ENCODE measurements at regions not wholly inside any gene's neighbourhood (a gene's known extent, or its start where the extent isn't known, plus 50 kb on each side); places are given as distances from the start of the nearest gene placed in this dataset.

- no peaks in the 10 kb centered on the region for H3K9me3 ChIP-seq
- H3K27me3 ChIP-seq, result no peaks in the 10 kb centered on the region
- 89 to 90% methylated on average over 5 of the region's 5 CpGs for WGBS, 2 donors
- ATAC-seq (no peak), DNase-seq (no peak)
- no peak overlapping the region for H3K27ac ChIP-seq
- TF ChIP-seq POLR2A (IDR thresholded peaks at IDR 0.05), result no peak
- TF ChIP-seq CTCF (IDR thresholded peaks at IDR 0.05), result no peak
- no peaks in the 10 kb centered on the region for H3K36me3 ChIP-seq (replicated peaks in 1 of 2; ENCODE audit: insufficient read depth in 1 of 2, low read depth in 2 of 2)
- no peaks in the 10 kb centered on the region for H3K4me1 ChIP-seq
- H3K4me3 ChIP-seq, result no peak overlapping the region
- intact Hi-C loops (cut with DNase I), result no loop called here
Measured at GRCh38 chr14:30786701-30787100, 87.7 kb upstream of the COCH start.

- Histone ChIP-seq H3K36me3 (replicated peaks in 1 of 2; ENCODE audit: insufficient read depth in 1 of 2, low read depth in 2 of 2) (no peaks in the 10 kb centered on the region), H3K4me3 (no peak overlapping the region), H3K9me3 (no peaks in the 10 kb centered on the region), H3K27ac (no peak overlapping the region), H3K27me3 (no peaks in the 10 kb centered on the region), H3K4me1 (no peaks in the 10 kb centered on the region)
- ATAC-seq, result no peak
- TF ChIP-seq POLR2A (IDR thresholded peaks at IDR 0.05) (no peak), CTCF (IDR thresholded peaks at IDR 0.05) (no peak)
- DNase-seq, result no peak
- intact Hi-C loops (cut with DNase I), result no loop called here
- 92 to 94% methylated on average over 3 of the region's 3 CpGs for WGBS, 2 donors
Measured at GRCh38 chr14:30790827-30791226, 83.5 kb upstream of the COCH start.

- 74 to 82% methylated on average over 10 of the region's 10 CpGs for whole genome bisulfite sequencing, 2 donors
- DNase-seq (no peak), ATAC-seq (no peak)
- Histone ChIP-seq H3K4me1 (no peaks in the 10 kb centered on the region), H3K27me3 (no peaks in the 10 kb centered on the region), H3K27ac (no peak overlapping the region), H3K4me3 (no peak overlapping the region), H3K36me3 (replicated peaks in 1 of 2; ENCODE audit: insufficient read depth in 1 of 2, low read depth in 2 of 2) (no peaks in the 10 kb centered on the region), H3K9me3 (no peaks in the 10 kb centered on the region)
- intact Hi-C loops (cut with DNase I), result no loop called here
- no peak for TF ChIP-seq CTCF (IDR thresholded peaks at IDR 0.05)
- TF ChIP-seq POLR2A (IDR thresholded peaks at IDR 0.05), result no peak
Measured at GRCh38 chr14:30791522-30792351, 82.6 kb upstream of the COCH start.

GRCh38 chr14:30796707-30797106 is 77.7 kb upstream of the COCH start:
- no peaks in the 10 kb centered on the region for H3K36me3 ChIP-seq (replicated peaks in 1 of 2; ENCODE audit: insufficient read depth in 1 of 2, low read depth in 2 of 2)
- WGBS, 2 donors, result 69 to 83% methylated on average over 1 of the region's 1 CpG
- intact Hi-C loops (cut with DNase I), result no loop called here
- H3K27ac ChIP-seq, result no peak overlapping the region
- no peaks in the 10 kb centered on the region for H3K4me1 ChIP-seq
- no peak overlapping the region for H3K4me3 ChIP-seq
- no peaks in the 10 kb centered on the region for H3K27me3 ChIP-seq
- DNase-seq, result no peak
- H3K9me3 ChIP-seq, result no peaks in the 10 kb centered on the region
- no peak for ATAC-seq
- TF ChIP-seq CTCF (IDR thresholded peaks at IDR 0.05) (no peak), POLR2A (IDR thresholded peaks at IDR 0.05) (no peak)

- intact Hi-C loops (cut with DNase I), result no loop called here
- Histone ChIP-seq H3K9me3 (no peaks in the 10 kb centered on the region), H3K27ac (no peak overlapping the region), H3K27me3 (no peaks in the 10 kb centered on the region), H3K4me1 (no peaks in the 10 kb centered on the region), H3K36me3 (replicated peaks in 1 of 2; ENCODE audit: insufficient read depth in 1 of 2, low read depth in 2 of 2) (no peaks in the 10 kb centered on the region), H3K4me3 (no peak overlapping the region)
- ATAC-seq, result no peak
- no peak for DNase-seq
- WGBS, 2 donors, result 41 to 83% methylated on average over 1 of the region's 1 CpG
- TF ChIP-seq POLR2A (IDR thresholded peaks at IDR 0.05) (no peak), CTCF (IDR thresholded peaks at IDR 0.05) (no peak)
Measured at GRCh38 chr14:30798516-30798915, 75.8 kb upstream of the COCH start.

Measured in body of pancreas (tissue), 4 donors.